DLD1 (cell line): ENCODE measurements at regions not wholly inside any gene's neighbourhood (a gene's known extent, or its start where the extent isn't known, plus 50 kb on each side); places are given as distances from the start of the nearest gene placed in this dataset.
"Not testable (repeated sequence)": the region's sequence is repeated elsewhere in the genome, so short reads cannot be mapped to it uniquely, and the experiment has no call there.

ENCODE experiments used
- in situ Hi-C: cut with HindIII; loops from 2 replicates; pipeline ENCODE4 v1.10.0; 2017; ENCODE audit warnings: low sequenced_read_pairs

- in situ Hi-C loops = no loop called here
These were observed 116.8 kb upstream of the SLC38A4 start for GRCh38 chr12:46942579-46942978.

GRCh38 chr12:46944088-46944487, 118.3 kb upstream of the SLC38A4 start:
- in situ Hi-C loops = no loop called here

GRCh38 chr12:46944771-46945170, 119.0 kb upstream of the SLC38A4 start:
- in situ Hi-C loops = no loop called here

- in situ Hi-C loops = no loop called here
These were observed 119.8 kb upstream of the SLC38A4 start for GRCh38 chr12:46945591-46945990.

GRCh38 chr12:46946137-46946536, 120.3 kb upstream of the SLC38A4 start:
- in situ Hi-C loops = no loop called here

GRCh38 chr12:46948936-46949545, 123.2 kb upstream of the SLC38A4 start:
- in situ Hi-C loops = no loop called here

GRCh38 chr12:46950094-46950493, 124.3 kb upstream of the SLC38A4 start:
- in situ Hi-C loops = loop anchor here (10.0 kb wide), 1 partner anchor 95 kb away; no protein-coding TSS in a partner anchor

- in situ Hi-C loops = loop anchor here (10.0 kb wide), 1 partner anchor 92 kb away; no protein-coding TSS in a partner anchor
These were observed 126.4 kb upstream of the PCED1B start for GRCh38 chr12:46952880-46953483.

GRCh38 chr12:46956451-46957035, 122.9 kb upstream of the PCED1B start:
- in situ Hi-C loops = loop anchor here (5.0 to 10.0 kb wide), 2 partner anchors 66 to 88 kb away; no protein-coding TSS in a partner anchor

GRCh38 chr12:46958053-46958452, 121.4 kb upstream of the PCED1B start:
- in situ Hi-C loops = loop anchor here (5.0 to 10.0 kb wide), 2 partner anchors 64 to 87 kb away; no protein-coding TSS in a partner anchor

GRCh38 chr12:46958599-46959290, 120.7 kb upstream of the PCED1B start:
- in situ Hi-C loops = loop anchor here (5.0 to 10.0 kb wide), 2 partner anchors 64 to 86 kb away; no protein-coding TSS in a partner anchor

- in situ Hi-C loops = loop anchor here (5.0 to 10.0 kb wide), 2 partner anchors 63 to 85 kb away; no protein-coding TSS in a partner anchor
These were observed 119.9 kb upstream of the PCED1B start for GRCh38 chr12:46959502-46959901.

GRCh38 chr12:46960681-46961080, 118.7 kb upstream of the PCED1B start:
- in situ Hi-C loops = no loop called here

GRCh38 chr12:46963191-46963590, 116.2 kb upstream of the PCED1B start:
- in situ Hi-C loops = no loop called here

GRCh38 chr12:46963977-46964971, 115.1 kb upstream of the PCED1B start:
- in situ Hi-C loops = no loop called here

- in situ Hi-C loops = no loop called here
These were observed 114.3 kb upstream of the PCED1B start for GRCh38 chr12:46965137-46965536.

GRCh38 chr12:46965880-46966279, 113.5 kb upstream of the PCED1B start:
- in situ Hi-C loops = no loop called here

- in situ Hi-C loops = no loop called here
These were observed 108.8 kb upstream of the PCED1B start for GRCh38 chr12:46970636-46971035.

- in situ Hi-C loops = not testable (repeated sequence)
These were observed 105.5 kb upstream of the PCED1B start for GRCh38 chr12:46973937-46974336.

GRCh38 chr12:46977871-46978375, 101.5 kb upstream of the PCED1B start:
- in situ Hi-C loops = no loop called here
